GM23338 (cell line): ENCODE measurements at regions not wholly inside any gene's neighbourhood (a gene's known extent, or its start where the extent isn't known, plus 50 kb on each side); places are given as distances from the start of the nearest gene placed in this dataset.

Experiments used
- CREB1 ChIP-seq: fragments of 250-450 bp; sonication (Bioruptor Pico); IDR thresholded peaks from 2 replicates; pipeline ENCODE4 v1.5.0; 2020; ENCODE audit warnings: low read depth, mild to moderate bottlenecking, moderate library complexity
- CTCF ChIP-seq, 2 experiments: fragments of 200-600 bp in 1 of 2; sonication (generic) in 1 of 2; conservative IDR thresholded peaks; 2 replicates each; pipeline versions ENCODE4 v1.5.1 to v1.6.1; 2016 to 2017; ENCODE audit warnings: antibody characterized with exemption in 2 of 2, low read depth in 2 of 2, mild to moderate bottlenecking in 2 of 2, moderate library complexity in 1 of 2
- ETS1 ChIP-seq: IDR thresholded peaks from 2 replicates; pipeline ENCODE4 v1.6.1; 2016; ENCODE audit warnings: antibody characterized with exemption
- EZH2 ChIP-seq: fragments of 200-600 bp; sonication (generic); IDR thresholded peaks from one replicate; pipeline ENCODE4 v1.8.0; 2017; ENCODE audit warnings: antibody characterized with exemption, mild to moderate bottlenecking, low read depth; ENCODE audit not compliant: unreplicated experiment
- EZH2phosphoT487 ChIP-seq: fragments of 200-600 bp; sonication (generic); IDR thresholded peaks from one replicate; pipeline ENCODE4 v1.8.1; 2018; ENCODE audit warnings: antibody characterized with exemption; ENCODE audit not compliant: unreplicated experiment
- NANOG ChIP-seq: IDR thresholded peaks from 2 replicates; pipeline ENCODE4 v1.6.1; 2016; ENCODE audit warnings: antibody characterized with exemption, borderline replicate concordance
- POLR2AphosphoS5 ChIP-seq: IDR thresholded peaks from 2 replicates; pipeline ENCODE4 v1.6.1; 2016; ENCODE audit warnings: antibody characterized with exemption, low read depth
- REST ChIP-seq: IDR thresholded peaks from one replicate; pipeline ENCODE4 v1.6.1; 2018; ENCODE audit warnings: antibody characterized with exemption; ENCODE audit not compliant: unreplicated experiment
- ZNF331 ChIP-seq: fragments of 250-450 bp; sonication (Bioruptor Pico); IDR thresholded peaks from 2 replicates; pipeline ENCODE4 v1.5.0; 2020; ENCODE audit warnings: low read depth, mild to moderate bottlenecking, moderate library complexity

GRCh38 chr3:160061525-160061924 is 72.9 kb downstream of the IL12A start:
- TF ChIP-seq CTCF (conservative IDR thresholded peaks at IDR 0.05; ENCODE audit: low read depth in 2 of 2) (no peak), POLR2AphosphoS5 (no peak), EZH2 (no peak), REST (no peak), NANOG (no peak), ZNF331 (CRISPR knock-in tag) (no peak), CREB1 (CRISPR knock-in tag) (no peak), EZH2phosphoT487 (no peak), ETS1 (no peak)
